Endothelial cell of umbilical vein (primary cell): ENCODE measurements at regions not wholly inside any gene's neighbourhood (a gene's known extent, or its start where the extent isn't known, plus 50 kb on each side); places are given as distances from the start of the nearest gene placed in this dataset.

Source experiments
- BruUV-seq: library from RNA; stranded (reverse); fragments of 400-500 nt; replicated peaks from 2 replicates; lab custom pipeline; 2021; lab: Mats Ljungman, UMichigan
- CTCF ChIA-PET: fragments of 300-600, 350-600 bp; sonication (Branson Sonifier 250); formaldehyde crosslinking; loops from one replicate; lab custom pipeline; 2021; ENCODE audit warnings: antibody characterized with exemption, inconsistent platforms; lab: Charles Lee
- POLR2A ChIA-PET: fragments of 300-600, 350-600 bp; sonication (Branson Sonifier 250); formaldehyde crosslinking; loops from one replicate; lab custom pipeline; 2021; ENCODE audit warnings: antibody characterized with exemption, inconsistent platforms; lab: Charles Lee
- DNase-seq: peaks from one replicate; pipeline ENCODE4 v3.0.0-alpha.2; 2011; ENCODE audit warnings: low read depth, low spot score
- FAIRE-seq: peaks from 2 replicates; lab custom pipeline; 2011; peaks lifted over from hg19 to GRCh38; lab: Jason Lieb, UNC
- H2AFZ ChIP-seq: 2 replicates; pipeline ENCODE4 v1.6.0; 2012; ENCODE audit warnings: low read depth, low read length, control low read depth, inconsistent platforms
- H3K27ac ChIP-seq: 2 replicates; pipeline ENCODE4 v1.5.1; 2011; ENCODE audit warnings: low read depth, mild to moderate bottlenecking, control low read depth, low read length, moderate library complexity; ENCODE audit not compliant: insufficient read depth
- H3K27me3 ChIP-seq, 2 experiments: 2 replicates each; pipeline versions ENCODE4 v1.6.0 to v1.6.1; 2011; ENCODE audit warnings: low read length in 2 of 2, mixed read lengths in 1 of 2; ENCODE audit not compliant: control insufficient read depth in 2 of 2, insufficient read depth in 2 of 2
- H3K36me3 ChIP-seq, 2 experiments: 2 replicates in 1 of 2; 3 replicates in 1 of 2; pipeline ENCODE4 v1.5.1; 2011; ENCODE audit warnings: low read length in 2 of 2, mild to moderate bottlenecking in 1 of 2, moderate library complexity in 1 of 2; ENCODE audit not compliant: control insufficient read depth in 2 of 2, insufficient read depth in 2 of 2; ENCODE audit errors: extremely low read depth in 1 of 2
- H3K4me1 ChIP-seq: 3 replicates; pipeline ENCODE4 v1.5.1; 2011; ENCODE audit warnings: mild to moderate bottlenecking, low read length; ENCODE audit not compliant: control insufficient read depth, insufficient read depth; ENCODE audit errors: extremely low read depth
- H3K4me2 ChIP-seq: 2 replicates; pipeline ENCODE4 v1.6.1; 2011; ENCODE audit warnings: low read length, control low read depth, mixed read lengths; ENCODE audit not compliant: insufficient read depth
- H3K4me3 ChIP-seq, 3 experiments: fragments of 200-600 bp in 1 of 3; sonication (generic), shearing (Covaris generic) in 1 of 3; replicated peaks in 1 of 3; 2 replicates each; pipeline ENCODE4 v1.5.1; 2011 to 2016; ENCODE audit warnings: control low read depth in 3 of 3, low read length in 3 of 3, mild to moderate bottlenecking in 2 of 3, inconsistent platforms in 1 of 3, low read depth in 1 of 3, moderate library complexity in 1 of 3; ENCODE audit not compliant: insufficient read depth in 1 of 3
- H3K79me2 ChIP-seq: 2 replicates; pipeline ENCODE4 v1.6.0; 2012; ENCODE audit warnings: low read length, inconsistent platforms; ENCODE audit not compliant: control insufficient read depth, insufficient read depth
- H3K9ac ChIP-seq: replicated peaks from 2 replicates; pipeline ENCODE3; 2011; ENCODE audit warnings: low read length, control low read depth; ENCODE audit not compliant: insufficient read depth; ENCODE audit errors: extremely low read depth
- H3K9me1 ChIP-seq: replicated peaks from 3 replicates; pipeline ENCODE4 v1.6.0; 2011; ENCODE audit warnings: mild to moderate bottlenecking, low read length; ENCODE audit not compliant: control insufficient read depth, insufficient read depth; ENCODE audit errors: extremely low read depth
- H3K9me3 ChIP-seq: replicated peaks from 2 replicates; pipeline ENCODE4 v1.5.1; 2012; ENCODE audit warnings: low read length, inconsistent platforms; ENCODE audit not compliant: control insufficient read depth, insufficient read depth
- H4K20me1 ChIP-seq: replicated peaks from 2 replicates; pipeline ENCODE3; 2011; ENCODE audit warnings: mild to moderate bottlenecking, low read length; ENCODE audit not compliant: control insufficient read depth, insufficient read depth; ENCODE audit errors: extremely low read depth
- CTCF ChIP-seq, 2 donors: IDR thresholded peaks; 1 replicate in 1 of 2; 2 replicates in 1 of 2; pipeline ENCODE4 v1.5.1; 2011; ENCODE audit warnings: low read length in 2 of 2, mild to moderate bottlenecking in 2 of 2, moderate library complexity in 2 of 2, control low read depth in 1 of 2, inconsistent platforms in 1 of 2, low read depth in 1 of 2; ENCODE audit not compliant: insufficient read depth in 1 of 2; ENCODE audit errors: extremely low read depth in 1 of 2
- EZH2 ChIP-seq: IDR thresholded peaks from 2 replicates; pipeline ENCODE4 v1.6.1; 2012; ENCODE audit warnings: borderline replicate concordance, low read depth, mild to moderate bottlenecking, moderate library complexity, low read length, inconsistent platforms; ENCODE audit not compliant: severe bottlenecking
- FOS ChIP-seq: IDR thresholded peaks from 2 replicates; pipeline ENCODE4 v1.6.1; 2011; ENCODE audit warnings: mild to moderate bottlenecking, low read length, moderate library complexity, borderline replicate concordance; ENCODE audit not compliant: insufficient read depth
- GATA2 ChIP-seq: IDR thresholded peaks from 2 replicates; pipeline ENCODE4 v1.7.0; 2011; ENCODE audit warnings: low read depth, mild to moderate bottlenecking, moderate library complexity, mixed read lengths, low read length; ENCODE audit not compliant: insufficient read length, insufficient read depth
- JUN ChIP-seq: IDR thresholded peaks from 2 replicates; pipeline ENCODE4 v1.6.1; 2011; ENCODE audit warnings: borderline replicate concordance, low read depth; ENCODE audit not compliant: insufficient read length, insufficient read depth
- MAX ChIP-seq: IDR thresholded peaks from 2 replicates; pipeline ENCODE4 v1.6.1; 2011; ENCODE audit not compliant: insufficient read depth, insufficient read length
- MYC ChIP-seq: IDR thresholded peaks from one replicate; pipeline ENCODE4 v1.6.1; 2011; ENCODE audit warnings: mild to moderate bottlenecking, low read depth, low read length
- POLR2A ChIP-seq: IDR thresholded peaks from 2 replicates; pipeline ENCODE4 v1.6.1; 2012; ENCODE audit warnings: low read depth, mild to moderate bottlenecking, control low read depth, low read length
- POLR2AphosphoS5 ChIP-seq: IDR thresholded peaks from 2 replicates; pipeline ENCODE4 v1.6.1; 2012; ENCODE audit warnings: low read depth, mild to moderate bottlenecking, control low read depth, low read length, moderate library complexity; ENCODE audit not compliant: insufficient read depth
- dilution Hi-C: fragments of 300-500 bp; cut with MboI; formaldehyde crosslinking; loops from one replicate; pipeline ENCODE4 v1.15.0; 2019; ENCODE audit warnings: low sequenced_read_pairs; ENCODE audit not compliant: extremely low pct_ligation_motif_present
- intact Hi-C: fragments of 100-400 bp; cut with micrococcal nuclease; formaldehyde crosslinking; loops from one replicate; pipeline ENCODE4 v1.10.0; 2022

GRCh38 chr1:69252696-69253095 lies 315.0 kb upstream of the LRRC7 start:
- Histone ChIP-seq H4K20me1 (no peaks in the 10 kb centered on the region), H3K4me1 (no peaks in the 10 kb centered on the region), H3K4me3 (no peak overlapping the region), H3K27ac (no peak overlapping the region), H3K79me2 (no peaks in the 10 kb centered on the region), H3K9me1 (no peaks in the 10 kb centered on the region), H3K9ac (no peak overlapping the region), H3K36me3 (no peaks in the 10 kb centered on the region), H3K27me3 (no peaks in the 10 kb centered on the region), H3K4me2 (no peak overlapping the region), H3K9me3 (no peaks in the 10 kb centered on the region), H2AFZ (no peak overlapping the region)
- dilution Hi-C loops (no loop called here), intact Hi-C loops (no loop called here)
- FAIRE-seq (no peak), DNase-seq (no peak)
- CTCF ChIA-PET, result no interaction called here
- BruUV-seq, result no TSS peak
- TF ChIP-seq CTCF (IDR thresholded peaks at IDR 0.05; ENCODE audit: extremely low read depth in 1 of 2, insufficient read depth in 1 of 2, low read depth in 1 of 2, low read length in 2 of 2) (no peak), EZH2 (no peak), JUN (no peak), FOS (no peak), POLR2A (no peak), MYC (no peak), MAX (no peak), POLR2AphosphoS5 (no peak), GATA2 (no peak)
- POLR2A ChIA-PET, result no interaction called here
